IMR-90 (cell line): ENCODE measurements at regions not wholly inside any gene's neighbourhood (a gene's known extent, or its start where the extent isn't known, plus 50 kb on each side); places are given as distances from the start of the nearest gene placed in this dataset.
"Not testable (repeated sequence)": the region's sequence is repeated elsewhere in the genome, so short reads cannot be mapped to it uniquely, and the experiment has no call there.

ENCODE experiments used
- ATAC-seq: fragments of 200-7000 bp; cut with Tn5 transposase; 2 replicates; pipeline ENCODE4 v1.9.1; 2020; ENCODE audit warnings: low read depth, mild to moderate bottlenecking, moderate library complexity
- BruUV-seq: library from RNA; stranded (reverse); fragments of 400-500 nt; replicated peaks from 2 replicates; lab custom pipeline; 2021; lab: Mats Ljungman, UMichigan
- CTCF ChIA-PET: fragments of 300-600 bp; formaldehyde crosslinking; extraction: SDS; loops from one replicate; lab custom pipeline; 2021; ENCODE audit warnings: antibody characterized with exemption; lab: Yijun Ruan, JAX
- POLR2A ChIA-PET: fragments of 300-600 bp; sonication (Branson Sonifier 250); formaldehyde crosslinking; loops from one replicate; lab custom pipeline; 2022; ENCODE audit warnings: antibody characterized with exemption; ENCODE audit not compliant: unreplicated experiment; lab: Charles Lee
- DNase-seq: peaks from one replicate; pipeline ENCODE4 v3.0.0; 2013
- H2AFZ ChIP-seq: replicated peaks from 2 replicates; pipeline ENCODE3; 2013; ENCODE audit warnings: low read length, mild to moderate bottlenecking; ENCODE audit not compliant: poor library complexity
- H2AK5ac ChIP-seq: 2 replicates; pipeline ENCODE4 v1.6.1; 2013; ENCODE audit warnings: low read depth, low read length, inconsistent platforms
- H2AK9ac ChIP-seq: replicated peaks from 2 replicates; pipeline ENCODE3; 2013; ENCODE audit warnings: mild to moderate bottlenecking, low read depth, low read length, moderate library complexity; ENCODE audit not compliant: poor library complexity
- H2BK120ac ChIP-seq: 2 replicates; pipeline ENCODE4 v1.6.1; 2013; ENCODE audit warnings: low read depth, low read length, inconsistent platforms
- H2BK15ac ChIP-seq: 3 replicates; pipeline ENCODE4 v1.6.1; 2013; ENCODE audit warnings: low read depth, low read length, inconsistent platforms
- H2BK20ac ChIP-seq: 2 replicates; pipeline ENCODE4 v1.6.1; 2013; ENCODE audit warnings: low read depth, mild to moderate bottlenecking, inconsistent platforms, low read length, moderate library complexity
- H2BK5ac ChIP-seq: 2 replicates; pipeline ENCODE4 v1.6.1; 2013; ENCODE audit warnings: mild to moderate bottlenecking, low read depth, low read length, inconsistent platforms; ENCODE audit not compliant: poor library complexity, severe bottlenecking
- H3K14ac ChIP-seq: replicated peaks from 2 replicates; pipeline ENCODE4 v1.6.1; 2013; ENCODE audit warnings: low read depth, low read length, inconsistent platforms
- H3K18ac ChIP-seq: 2 replicates; pipeline ENCODE4 v1.6.1; 2013; ENCODE audit warnings: low read depth, low read length, control low read depth
- H3K23ac ChIP-seq: 2 replicates; pipeline ENCODE4 v1.6.1; 2013; ENCODE audit warnings: low read depth, low read length, inconsistent platforms
- H3K27ac ChIP-seq: 2 replicates; pipeline ENCODE4 v1.5.1; 2013; ENCODE audit warnings: mild to moderate bottlenecking, control low read depth, low read length; ENCODE audit not compliant: insufficient read depth
- H3K27me3 ChIP-seq: 2 replicates; pipeline ENCODE4 v1.6.1; 2013; ENCODE audit warnings: low read length; ENCODE audit not compliant: control insufficient read depth, insufficient read depth
- H3K36me3 ChIP-seq: 2 replicates; pipeline ENCODE4 v1.6.1; 2013; ENCODE audit warnings: low read length, mixed read lengths; ENCODE audit not compliant: control insufficient read depth, insufficient read depth
- H3K4ac ChIP-seq: 2 replicates; pipeline ENCODE4 v1.6.1; 2013; ENCODE audit warnings: low read depth, low read length, inconsistent platforms
- H3K4me1 ChIP-seq: 2 replicates; pipeline ENCODE4 v1.6.1; 2013; ENCODE audit warnings: low read length, mixed read lengths; ENCODE audit not compliant: control insufficient read depth, insufficient read depth
- H3K4me2 ChIP-seq: 2 replicates; pipeline ENCODE4 v1.6.1; 2013; ENCODE audit warnings: low read depth, mild to moderate bottlenecking, control low read depth, low read length, moderate library complexity
- H3K4me3 ChIP-seq: 2 replicates; pipeline ENCODE4 v1.5.1; 2013; ENCODE audit warnings: low read depth, mild to moderate bottlenecking, control low read depth, low read length, moderate library complexity; ENCODE audit not compliant: insufficient read depth
- H3K56ac ChIP-seq: 2 replicates; pipeline ENCODE4 v1.6.1; 2013; ENCODE audit warnings: low read length, inconsistent platforms; ENCODE audit not compliant: insufficient read depth; ENCODE audit errors: extremely low read depth
- H3K79me1 ChIP-seq, 2 experiments: 2 replicates each; pipeline ENCODE4 v1.6.1; 2013; ENCODE audit warnings: low read length in 2 of 2, inconsistent platforms in 1 of 2, low read depth in 1 of 2
- H3K9ac ChIP-seq: 2 replicates; pipeline ENCODE4 v1.6.1; 2013; ENCODE audit warnings: low read depth, low read length, control low read depth
- H3K9me1 ChIP-seq: 2 replicates; pipeline ENCODE4 v1.6.1; 2013; ENCODE audit warnings: low read length, inconsistent platforms; ENCODE audit not compliant: insufficient read depth
- H3K9me3 ChIP-seq: 2 replicates; pipeline ENCODE4 v1.6.1; 2013; ENCODE audit warnings: low read length; ENCODE audit not compliant: control insufficient read depth, insufficient read depth
- H4K20me1 ChIP-seq: 2 replicates; pipeline ENCODE4 v1.6.1; 2013; ENCODE audit warnings: low read length, inconsistent platforms; ENCODE audit not compliant: insufficient read depth
- H4K5ac ChIP-seq: 2 replicates; pipeline ENCODE4 v1.6.1; 2013; ENCODE audit warnings: mild to moderate bottlenecking, low read depth, low read length, control low read depth
- H4K8ac ChIP-seq, 2 experiments: 2 replicates each; pipeline ENCODE4 v1.6.1; 2013; ENCODE audit warnings: low read depth in 2 of 2, low read length in 2 of 2, control low read depth in 1 of 2, inconsistent platforms in 1 of 2
- H4K91ac ChIP-seq: 2 replicates; pipeline ENCODE4 v1.6.1; 2013; ENCODE audit warnings: low read depth, low read length, inconsistent platforms; ENCODE audit not compliant: insufficient read depth
- CHD1 ChIP-seq: IDR thresholded peaks from 2 replicates; pipeline ENCODE4 v1.6.1; 2012; ENCODE audit warnings: low read depth, low read length, improper control_type of control experiment
- ELK1 ChIP-seq: fragments of 150-350 bp; IDR thresholded peaks from 2 replicates; pipeline ENCODE4 v1.6.1; 2016; ENCODE audit warnings: low read depth, mild to moderate bottlenecking, low read length, moderate library complexity, borderline replicate concordance
- POLR2A ChIP-seq: IDR thresholded peaks from 2 replicates; pipeline ENCODE4 v1.6.1; 2012; ENCODE audit warnings: mild to moderate bottlenecking, low read depth, low read length
- WGBS, 2 experiments: methylation state at CpG; one replicate each; pipeline versions ENCODE4 v1.1.5 to v1.1.7; 2013; ENCODE audit warnings: missing lambda C conversion rate in 2 of 2; ENCODE audit not compliant: insufficient read length in 1 of 2; ENCODE audit errors: extremely low coverage in 2 of 2; 5-methylcytosine and 5-hydroxymethylcytosine counted together
- dilution Hi-C: fragments of 300-500 bp; cut with HindIII; formaldehyde crosslinking; loops from one replicate; pipeline ENCODE4 v1.14.3; 2018; ENCODE audit warnings: low sequenced_read_pairs; ENCODE audit not compliant: unreplicated experiment
- in situ Hi-C: fragments of 300-500 bp; cut with MboI; formaldehyde crosslinking; loops from 3 replicates; pipeline ENCODE4 v1.14.3; 2019; ENCODE audit warnings: low sequenced_read_pairs, inconsistent platforms, mixed read lengths
- intact Hi-C: fragments of 100-400 bp; cut with micrococcal nuclease; formaldehyde crosslinking; loops from 2 replicates; pipeline ENCODE4 v1.10.0; 2022

DNA sequence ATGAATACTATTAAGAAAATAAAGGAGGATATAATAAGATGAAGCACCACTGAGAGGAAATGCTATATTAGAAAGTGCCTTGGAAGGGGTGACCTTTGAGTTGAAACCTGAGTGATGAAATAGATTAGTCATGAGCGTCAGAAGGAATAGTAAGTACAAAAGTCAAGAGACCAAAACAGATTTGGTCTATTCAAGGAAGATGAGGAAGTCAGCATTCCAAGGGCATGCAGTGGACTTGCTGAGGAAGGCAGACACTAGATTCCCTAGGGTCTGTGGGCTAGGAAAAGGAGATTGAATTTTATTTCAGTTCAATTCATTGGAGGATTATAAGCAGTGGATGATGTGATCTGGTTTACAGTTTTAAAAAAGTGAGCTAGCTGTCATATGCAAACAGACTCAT is 73.0 kb upstream of the WDFY3 start:
- TF ChIP-seq POLR2A (no peak), ELK1 (no peak), CHD1 (no peak)
- Histone ChIP-seq H4K5ac (no peak overlapping the region), H4K91ac (no peak overlapping the region), H2AFZ (no peak overlapping the region), H3K4ac (no peak overlapping the region), H2BK15ac (no peak overlapping the region), H3K56ac (no peak overlapping the region), H2BK20ac (no peak overlapping the region), H3K9me1 (no peaks in the 10 kb centered on the region), H3K9ac (no peak overlapping the region), H3K27me3 (no peaks in the 10 kb centered on the region), H2BK120ac (no peak overlapping the region), H4K20me1 (no peaks in the 10 kb centered on the region), H2AK5ac (no peak overlapping the region), H3K36me3 (no peaks in the 10 kb centered on the region), H4K8ac (no peak overlapping the region), H3K79me1 (no peaks in the 10 kb centered on the region), H3K9me3 (no peaks in the 10 kb centered on the region), H3K18ac (no peak overlapping the region), H3K4me3 (no peak overlapping the region), H3K23ac (no peak overlapping the region), H3K27ac (no peak overlapping the region), H3K14ac (no peak overlapping the region), H3K4me2 (no peak overlapping the region), H2AK9ac (no peak overlapping the region), H2BK5ac (no peak overlapping the region), H3K4me1 (no peaks in the 10 kb centered on the region; the same call in 1 of the 2 replicates)
- intact Hi-C loops (no loop called here), in situ Hi-C loops (no loop called here), dilution Hi-C loops (no loop called here)
- peak; percentile 47 for DNase-seq
- ChIA-PET CTCF (no interaction called here), POLR2A (no interaction called here)
- ATAC-seq: no peak
- no TSS peak for BruUV-seq
- 60% methylated on average over 1 of the region's 1 CpG; no CpG with 5 or more reads in 1 of the 2 experiments for WGBS, 2 experiments

- not testable (repeated sequence) for ATAC-seq, H2BK5ac ChIP-seq
Measured at GRCh38 chr4:85043812-85044496, 77.5 kb upstream of the WDFY3 start.

More at GRCh38 chr4:85043812-85044496, 77.5 kb upstream of the WDFY3 start:
- H3K23ac ChIP-seq, H3K79me1 ChIP-seq, H4K5ac ChIP-seq, H3K4me3 ChIP-seq, H4K8ac ChIP-seq, H2BK120ac ChIP-seq, CTCF ChIA-PET, dilution Hi-C loops, H2BK15ac ChIP-seq, H4K91ac ChIP-seq, H3K4me2 ChIP-seq, H3K18ac ChIP-seq, H3K9ac ChIP-seq, H4K20me1 ChIP-seq, H3K27ac ChIP-seq, H2AK9ac ChIP-seq, POLR2A ChIA-PET, H3K36me3 ChIP-seq, H2BK20ac ChIP-seq, H3K4ac ChIP-seq, H3K4me1 ChIP-seq, H3K9me3 ChIP-seq, H3K9me1 ChIP-seq, H3K14ac ChIP-seq, H3K27me3 ChIP-seq, H2AK5ac ChIP-seq, H2AFZ ChIP-seq, in situ Hi-C loops, BruUV-seq, intact Hi-C loops, H3K56ac ChIP-seq: not testable (repeated sequence)
- DNase-seq: peak; percentile 1
- no CpG with 5 or more reads among the region's 6 CpGs for WGBS, 2 experiments
